Heart left ventricle (tissue), 16 donors: ENCODE measurements at regions not wholly inside any gene's neighbourhood (a gene's known extent, or its start where the extent isn't known, plus 50 kb on each side); places are given as distances from the start of the nearest gene placed in this dataset.

Experiments
- ATAC-seq, 4 donors: fragments of 200-7000 bp; cut with Tn5 transposase; one replicate each; pipeline ENCODE4 v1.9.1; 2020 to 2022; ENCODE audit warnings: moderate library complexity in 4 of 4, mild to moderate bottlenecking in 3 of 4, moderate number of reproducible peaks in 1 of 4
- DNase-seq, 5 donors: peaks; one replicate each; pipeline ENCODE4 v3.0.0-alpha.2; 2020
- H3K27ac ChIP-seq, 12 donors: fragments of 200-600 bp; sonication (generic) in 4 of 12; one replicate each; pipeline versions ENCODE4 v1.5.0 to v1.8.0; 2016 to 2022; ENCODE audit warnings: mild to moderate bottlenecking in 2 of 12
- H3K27me3 ChIP-seq, 9 donors: fragments of 200-600 bp; sonication (generic) in 2 of 9; one replicate each; pipeline versions ENCODE4 v1.5.1 to v1.8.0; 2016 to 2022; ENCODE audit warnings: mild to moderate bottlenecking in 3 of 9
- H3K36me3 ChIP-seq, 9 donors: fragments of 200-600 bp; sonication (generic) in 2 of 9; one replicate each; pipeline versions ENCODE4 v1.5.0 to v1.8.0; 2018 to 2022; ENCODE audit warnings: mild to moderate bottlenecking in 2 of 9
- H3K4me1 ChIP-seq, 12 donors: fragments of 200-600 bp; sonication (generic) in 4 of 12; one replicate each; pipeline versions ENCODE4 v1.5.0 to v1.8.0; 2016 to 2022; ENCODE audit warnings: mild to moderate bottlenecking in 3 of 12
- H3K4me3 ChIP-seq, 12 donors: fragments of 200-600 bp; sonication (generic) in 4 of 12; one replicate each; pipeline versions ENCODE4 v1.5.0 to v1.8.0; 2017 to 2022; ENCODE audit warnings: mild to moderate bottlenecking in 9 of 12, moderate library complexity in 4 of 12
- H3K9me3 ChIP-seq, 12 donors: fragments of 200-600 bp; sonication (generic) in 4 of 12; one replicate each; pipeline versions ENCODE4 v1.5.0 to v1.8.0; 2016 to 2022; ENCODE audit warnings: mild to moderate bottlenecking in 1 of 12
- POLR2A ChIP-seq, 2 donors: fragments of 450-650 bp; IDR thresholded peaks; one replicate each; pipeline ENCODE4 v1.6.1; 2017; ENCODE audit warnings: antibody characterized with exemption in 2 of 2, mild to moderate bottlenecking in 2 of 2, moderate library complexity in 2 of 2
- WGBS, 4 donors: extraction: QIAGEN DNeasy Blood & Tissue Kit in 2 of 4; methylation state at CpG; one replicate each; pipeline versions ENCODE4 v1.1.5 to v1.1.7; 2013 to 2018; 5-methylcytosine and 5-hydroxymethylcytosine counted together
- intact Hi-C, 10 donors: fragments of 100-400 bp; cut with DNase I; formaldehyde crosslinking; loops; one replicate each; pipeline versions ENCODE4 v1.11.1 to v1.14.2; 2022
- TF ChIP-seq, protein P1 (sequence below), 12 donors: fragments of 200-600 bp; sonication (generic) in 4 of 12; IDR thresholded peaks; one replicate each; pipeline versions ENCODE4 v1.5.0 to v1.8.0; 2018 to 2022; ENCODE audit warnings: antibody characterized with exemption in 12 of 12, mild to moderate bottlenecking in 5 of 12
- donor health status: ischemic (EF 13 %, LVEDD 7.1; RV severe dilation, severe dysfunction).
- donor health status: healthy with polysubstance abuse.
- donor health status: DM: no; HTN: yes; CAD: no.
- donor health status: DM: no; HTN: no; CAD: no.
- donor health status: ischemic (EF 25% LVEDD 6.9; RV normal size, moderate dysfunction).
- donor health status: ischemic (EF 25% LVEDD 5.7; RV mildly dilated, moderate dysfunction).
- donor health status: healthy.
- donor health status: DM: yes; HTN: yes; CAD: no.
- donor health status: ischemic (EF 35%, LVEDD 5.7; RV mildly dilated, moderate dysfunction).
- donor health status: nonischemic (EF 11% LVEDD 7.7; RV severe dilation, severe dysfunction).
- donor health status: DM: yes; HTN: yes; CAD: no.
- donor health status: PGD.
- donor health status: ischemic (EF 29% LVEDD 5.4; RV normal size, mild dysfunction).
- donor health status: nonischemic (EF 23%, LVEDD 6.1; RV moderate dilation, normal function).

DNA sequence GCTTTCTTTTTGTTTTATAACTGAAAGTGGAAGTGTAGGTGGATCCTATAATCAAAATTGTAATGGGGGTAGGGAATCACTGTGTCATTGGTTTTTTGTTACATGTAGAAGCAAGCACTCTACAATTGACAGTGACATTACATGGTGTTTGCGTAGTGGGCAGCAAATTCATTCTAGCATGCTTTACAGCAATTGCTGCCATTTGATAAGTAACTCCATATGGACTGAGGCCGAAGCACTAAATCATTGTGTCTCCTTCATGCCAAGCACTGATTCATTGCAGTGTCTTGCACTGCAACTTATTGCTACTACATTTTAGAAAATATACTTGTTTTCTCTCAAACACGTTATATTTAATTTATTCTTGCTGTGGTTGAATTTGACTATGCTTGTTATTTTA is 933.9 kb downstream of the NSUN3 start:
- Histone ChIP-seq H3K27ac (no peak overlapping the region), H3K4me1 (no peaks in the 10 kb centered on the region), H3K27me3 (no peaks in the 10 kb centered on the region), H3K4me3 (no peak overlapping the region), H3K9me3 (no peaks in the 10 kb centered on the region), H3K36me3 (no peaks in the 10 kb centered on the region)
- intact Hi-C loops, result no loop called here
- no peak for DNase-seq
- no peak for ATAC-seq
- WGBS, 4 donors, result 79 to 85% (median 81%) methylated on average over 3 of the region's 3 CpGs
- TF ChIP-seq, protein P1, sequence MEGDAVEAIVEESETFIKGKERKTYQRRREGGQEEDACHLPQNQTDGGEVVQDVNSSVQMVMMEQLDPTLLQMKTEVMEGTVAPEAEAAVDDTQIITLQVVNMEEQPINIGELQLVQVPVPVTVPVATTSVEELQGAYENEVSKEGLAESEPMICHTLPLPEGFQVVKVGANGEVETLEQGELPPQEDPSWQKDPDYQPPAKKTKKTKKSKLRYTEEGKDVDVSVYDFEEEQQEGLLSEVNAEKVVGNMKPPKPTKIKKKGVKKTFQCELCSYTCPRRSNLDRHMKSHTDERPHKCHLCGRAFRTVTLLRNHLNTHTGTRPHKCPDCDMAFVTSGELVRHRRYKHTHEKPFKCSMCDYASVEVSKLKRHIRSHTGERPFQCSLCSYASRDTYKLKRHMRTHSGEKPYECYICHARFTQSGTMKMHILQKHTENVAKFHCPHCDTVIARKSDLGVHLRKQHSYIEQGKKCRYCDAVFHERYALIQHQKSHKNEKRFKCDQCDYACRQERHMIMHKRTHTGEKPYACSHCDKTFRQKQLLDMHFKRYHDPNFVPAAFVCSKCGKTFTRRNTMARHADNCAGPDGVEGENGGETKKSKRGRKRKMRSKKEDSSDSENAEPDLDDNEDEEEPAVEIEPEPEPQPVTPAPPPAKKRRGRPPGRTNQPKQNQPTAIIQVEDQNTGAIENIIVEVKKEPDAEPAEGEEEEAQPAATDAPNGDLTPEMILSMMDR (IDR thresholded peaks at IDR 0.05), result no peak
- TF ChIP-seq POLR2A (IDR thresholded peaks at IDR 0.05), result no peak

DNA sequence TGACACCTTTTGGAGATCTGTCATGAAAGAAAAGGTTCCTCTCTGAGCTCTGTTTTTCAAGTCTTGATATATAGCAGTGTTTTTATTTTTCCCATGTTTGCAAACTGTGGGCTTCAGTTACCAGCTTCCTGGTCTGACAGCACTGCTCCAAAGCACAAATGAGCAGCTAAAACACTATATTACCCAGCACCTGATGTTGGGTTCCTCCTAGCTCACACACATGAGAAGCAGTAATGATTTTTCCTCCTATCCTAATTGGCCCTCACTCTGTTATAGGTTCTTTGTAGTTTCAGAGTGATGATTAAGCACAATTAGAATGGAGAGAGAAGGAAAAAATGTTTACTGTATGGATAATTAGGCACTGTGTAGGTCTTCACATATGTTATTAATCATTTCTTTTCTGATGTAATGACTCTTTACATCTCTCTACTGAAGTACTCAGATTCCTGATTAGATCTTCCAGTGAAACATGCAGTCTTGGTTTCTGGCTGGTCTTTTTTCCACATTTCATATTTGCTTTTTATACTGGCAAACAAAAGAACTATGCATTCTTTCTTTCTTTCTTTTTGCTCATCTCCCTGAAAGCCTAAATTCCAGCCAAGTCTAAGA is 939.7 kb downstream of the NSUN3 start:
- intact Hi-C loops, result no loop called here
- Histone ChIP-seq H3K4me1 (no peaks in the 10 kb centered on the region), H3K27ac (no peak overlapping the region), H3K9me3 (no peaks in the 10 kb centered on the region), H3K27me3 (no peaks in the 10 kb centered on the region), H3K36me3 (no peaks in the 10 kb centered on the region), H3K4me3 (no peak overlapping the region)
- no peak for DNase-seq
- TF ChIP-seq, protein P1 (IDR thresholded peaks at IDR 0.05), result no peak
- no peak for TF ChIP-seq POLR2A (IDR thresholded peaks at IDR 0.05)
- no peak for ATAC-seq

DNA sequence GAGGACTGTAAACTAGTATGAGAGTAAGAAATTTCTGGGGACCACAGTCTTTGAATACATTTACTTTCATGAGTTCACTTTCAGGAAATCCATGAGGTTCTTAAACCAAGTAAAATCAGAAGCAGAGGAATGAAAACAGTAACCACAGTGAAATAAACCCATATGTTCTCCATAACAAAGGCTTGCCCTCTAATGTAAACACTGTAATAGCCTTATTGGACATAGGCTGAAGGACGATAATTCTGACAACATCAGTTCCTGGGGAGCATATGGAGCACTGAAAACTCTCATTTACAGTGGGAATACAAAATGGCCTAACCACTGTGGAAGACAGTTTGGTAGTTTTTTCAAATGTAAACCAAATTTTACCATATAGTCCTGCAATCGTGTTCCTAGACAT is 965.8 kb downstream of the NSUN3 start:
- no peak for ATAC-seq
- H3K36me3 ChIP-seq, result no peaks in the 10 kb centered on the region

DNA sequence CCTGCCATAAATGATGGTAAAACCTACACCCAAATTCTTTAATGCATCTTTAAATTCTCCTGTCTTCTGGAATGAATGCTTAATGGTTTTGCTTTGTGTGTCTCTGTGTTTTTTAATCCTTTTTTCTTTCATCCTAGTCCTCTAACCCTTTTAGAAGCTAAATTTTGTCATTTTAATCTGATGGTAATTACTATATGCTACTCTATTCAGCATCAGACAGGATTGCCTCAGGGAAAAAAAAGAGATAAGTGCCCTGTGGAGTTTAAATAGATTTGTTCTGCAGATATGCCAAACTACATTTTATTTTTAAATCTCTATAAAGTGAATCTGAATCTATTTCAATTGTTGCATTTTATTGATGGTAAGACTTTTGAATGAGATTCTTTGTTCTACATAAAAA is 966.8 kb downstream of the NSUN3 start:
- Histone ChIP-seq H3K4me3 (no peak overlapping the region), H3K36me3 (no peaks in the 10 kb centered on the region), H3K27ac (no peak overlapping the region), H3K4me1 (no peaks in the 10 kb centered on the region), H3K9me3 (no peaks in the 10 kb centered on the region), H3K27me3 (no peaks in the 10 kb centered on the region)
- ATAC-seq (no peak), DNase-seq (no peak)
- intact Hi-C loops, result no loop called here
- TF ChIP-seq, protein P1 (IDR thresholded peaks at IDR 0.05), result no peak
- TF ChIP-seq POLR2A (IDR thresholded peaks at IDR 0.05), result no peak

More for the DNA sequence above, 965.8 kb downstream of the NSUN3 start:
- Histone ChIP-seq H3K4me3 (no peak overlapping the region), H3K27ac (no peak overlapping the region), H3K4me1 (no peaks in the 10 kb centered on the region), H3K9me3 (peaks cover 0 to 5% (median 0%) of the 10 kb centered on the region in 12 donors), H3K27me3 (no peaks in the 10 kb centered on the region)
- DNase-seq, result no peak
- WGBS, 4 donors, result 78 to 85% (median 83%) methylated on average over 2 of the region's 2 CpGs
- intact Hi-C loops, result no loop called here
- TF ChIP-seq, protein P1 (IDR thresholded peaks at IDR 0.05), result no peak
- TF ChIP-seq POLR2A (IDR thresholded peaks at IDR 0.05), result no peak
